ENCODE measurements at regions not wholly inside any gene's neighbourhood (a gene's known extent, or its start where the extent isn't known, plus 50 kb on each side); places are given as distances from the start of the nearest gene placed in this dataset.
"Not testable (repeated sequence)": the region's sequence is repeated elsewhere in the genome, so short reads cannot be mapped to it uniquely, and the experiment has no call there.

DNA sequence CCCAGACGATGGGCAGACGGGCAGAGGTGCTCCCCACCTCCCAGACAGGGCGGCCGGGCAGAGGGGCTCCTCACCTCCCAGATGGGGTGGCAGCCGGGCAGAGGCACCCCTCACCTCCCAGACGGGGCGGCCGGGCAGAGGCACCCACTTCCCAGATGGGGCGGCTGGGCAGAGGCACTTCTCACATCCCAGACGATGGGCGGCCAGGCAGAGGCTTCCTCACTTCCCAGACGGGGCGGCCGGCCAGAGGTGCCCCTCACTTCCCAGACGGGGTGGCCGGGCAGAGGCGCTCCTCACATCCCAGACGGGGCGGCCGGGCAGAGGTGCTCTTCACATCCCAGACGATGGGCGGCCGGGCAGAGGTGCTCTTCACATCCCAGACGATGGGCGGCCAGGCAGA is 96.6 kb downstream of the ABCC12 start:
- intact Hi-C loops (cut with DNase I): loop anchor here (5.0 to 10.0 kb wide), 3 partner anchors 852 to 1024 kb away; partner anchors contain the start of gene NETO2
- DNase-seq: peak in 2 of 10 donors; percentile 12 to 79

- intact Hi-C loops (cut with DNase I): loop anchor here (5.0 to 10.0 kb wide), 3 partner anchors 850 to 1022 kb away; partner anchors contain the start of gene NETO2
- DNase-seq: no peak
Measured at GRCh38 chr16:48057048-48057447, 98.7 kb downstream of the ABCC12 start.

GRCh38 chr16:48054881-48055601 is 100.8 kb downstream of the ABCC12 start:
- intact Hi-C loops (cut with DNase I): loop anchor here (5.0 to 10.0 kb wide), 3 partner anchors 848 to 1020 kb away; partner anchors contain the start of gene NETO2
- DNase-seq: peak; percentile 45 to 94 (median 72)

- intact Hi-C loops (cut with DNase I): loop anchor here (10.0 kb wide), 1 partner anchor 1019 kb away; no protein-coding TSS in a partner anchor
- no peak for DNase-seq
Measured at GRCh38 chr16:48053418-48053745, 102.4 kb downstream of the ABCC12 start.

GRCh38 chr16:48052731-48053417 is 102.9 kb downstream of the ABCC12 start:
- no peak for DNase-seq
- intact Hi-C loops (cut with DNase I): loop anchor here (10.0 kb wide), 1 partner anchor 1018 kb away; no protein-coding TSS in a partner anchor

DNA sequence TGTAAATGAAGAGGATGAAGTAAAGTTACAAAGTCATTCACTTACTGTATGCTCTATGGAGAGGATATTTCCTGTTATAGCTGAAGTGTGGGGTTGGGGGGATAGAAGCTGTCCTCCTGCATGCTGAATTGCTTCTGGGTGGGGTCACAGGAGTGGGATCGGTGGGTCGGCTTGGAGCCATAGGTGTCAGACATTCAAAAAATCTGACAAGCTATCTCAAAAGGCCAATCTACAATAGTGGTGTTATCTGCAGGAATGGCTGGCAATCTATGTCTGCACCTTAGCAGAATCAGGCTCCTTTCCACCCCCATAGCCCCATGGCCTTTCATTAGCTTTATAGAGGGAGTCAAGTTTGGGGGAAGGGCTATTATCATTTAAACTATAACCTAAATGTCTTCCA is 104.9 kb downstream of the ABCC12 start:
- intact Hi-C loops (cut with DNase I): loop anchor here (10.0 kb wide), 1 partner anchor 1016 kb away; no protein-coding TSS in a partner anchor
- DNase-seq: no peak

- no peak for DNase-seq
- intact Hi-C loops (cut with DNase I): loop anchor here (10.0 kb wide), 1 partner anchor 1015 kb away; no protein-coding TSS in a partner anchor
Measured at GRCh38 chr16:48049847-48050246, 105.9 kb downstream of the ABCC12 start.

GRCh38 chr16:48047720-48048119 is 108.1 kb downstream of the ABCC12 start:
- intact Hi-C loops (cut with DNase I): no loop called here
- DNase-seq: no peak

DNA sequence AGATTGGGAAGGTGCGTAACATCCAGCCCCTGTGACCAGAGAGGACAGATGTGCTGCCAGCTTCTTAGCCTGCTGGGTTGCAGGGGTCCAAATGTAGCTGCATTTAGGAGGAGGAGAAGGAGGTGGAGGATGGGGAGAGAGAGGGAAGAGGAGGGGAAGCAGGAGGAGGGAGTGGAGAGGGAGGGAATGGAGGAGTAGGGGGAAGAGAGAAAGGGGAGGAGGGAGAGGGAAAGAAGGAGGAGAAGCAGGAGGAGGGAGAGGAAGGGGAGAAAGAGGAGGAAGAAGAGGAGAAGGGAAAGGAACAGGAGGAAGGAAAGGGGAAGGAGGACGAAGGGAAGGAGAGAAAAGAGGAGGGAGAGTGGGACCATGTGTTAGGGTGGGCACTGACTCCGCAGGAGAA is 108.6 kb downstream of the ABCC12 start:
- intact Hi-C loops (cut with DNase I): no loop called here
- DNase-seq: no peak

DNA sequence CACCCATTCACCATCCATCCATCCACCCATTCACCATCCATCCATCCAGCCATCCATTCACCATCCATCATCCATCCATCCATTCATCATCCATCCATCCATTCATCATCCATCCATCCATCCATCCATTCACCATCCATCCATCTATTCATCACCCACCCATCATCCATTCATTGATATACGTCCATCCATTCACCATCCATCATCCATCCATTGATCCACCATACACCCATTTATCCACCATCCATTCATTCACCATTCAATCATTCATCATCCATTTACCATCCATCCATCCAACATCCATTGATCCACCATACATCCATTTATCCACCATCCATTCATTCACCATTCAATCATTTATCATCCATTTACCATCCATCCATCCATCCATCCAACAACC is 111.7 kb downstream of the ABCC12 start:
- no peak for DNase-seq
- intact Hi-C loops (cut with DNase I): no loop called here

- no peak for DNase-seq
- intact Hi-C loops (cut with DNase I): no loop called here
Measured at GRCh38 chr16:48041981-48042421, 113.8 kb downstream of the ABCC12 start.

DNA sequence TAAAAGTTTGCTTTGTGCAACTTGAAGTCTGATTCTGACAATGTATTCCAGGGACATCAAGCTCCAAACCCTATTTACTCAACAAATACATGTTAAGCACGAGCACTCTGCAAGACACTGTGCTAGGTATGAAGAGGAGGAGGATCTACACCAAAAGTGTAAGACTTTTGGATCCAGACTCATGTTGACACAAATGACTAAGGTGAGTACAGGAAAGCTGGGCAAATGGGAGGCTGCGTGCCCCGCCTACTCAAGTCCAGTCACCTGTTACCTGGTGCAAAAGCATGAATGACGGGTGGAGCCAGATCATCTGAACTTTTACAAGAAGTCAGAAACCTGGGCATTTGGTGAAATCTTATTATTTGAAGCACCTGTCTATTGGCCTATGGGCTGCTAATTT is 120.7 kb downstream of the ABCC12 start:
- DNase-seq: no peak
- intact Hi-C loops (cut with DNase I): no loop called here

DNA sequence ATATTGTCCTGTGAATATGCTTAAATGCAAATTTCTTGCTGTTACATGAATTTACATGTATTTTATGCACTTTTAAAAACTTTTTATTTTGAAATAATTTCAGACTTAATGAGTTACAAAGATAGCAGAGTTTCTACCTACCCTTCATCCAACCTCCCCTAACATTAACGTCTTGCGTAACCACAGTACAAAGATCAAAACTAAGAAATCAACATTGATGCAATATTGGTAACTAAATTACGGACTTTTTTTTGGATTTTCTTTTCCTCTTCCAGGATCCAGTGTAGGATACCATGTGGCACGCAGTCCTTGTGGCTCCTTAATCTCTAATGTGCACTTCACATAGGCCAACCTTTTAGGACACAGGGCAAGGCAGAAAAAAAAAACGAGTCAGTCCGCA is 124.9 kb downstream of the ABCC12 start:
- intact Hi-C loops (cut with DNase I): no loop called here

DNA sequence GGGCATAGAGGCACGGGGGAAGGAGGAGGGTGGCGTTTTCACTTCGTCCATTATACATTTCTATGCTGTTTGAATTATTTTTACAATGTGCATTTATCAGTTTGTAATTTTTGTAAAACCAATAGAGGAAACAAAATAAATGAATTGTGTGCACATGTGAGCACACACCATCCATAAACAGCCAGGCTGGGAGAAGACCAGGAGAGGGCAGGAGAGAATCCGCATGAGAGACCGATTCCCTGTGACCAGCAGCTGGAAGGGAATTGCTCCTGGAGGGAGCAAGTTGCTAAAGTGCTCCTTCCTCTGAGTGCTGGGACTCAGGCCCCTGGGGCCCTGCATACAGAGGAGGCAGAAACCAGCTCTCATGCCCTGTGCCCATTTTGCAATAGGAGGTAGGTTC is 126.0 kb downstream of the ABCC12 start:
- intact Hi-C loops (cut with DNase I): no loop called here
- DNase-seq: no peak

More for the DNA sequence above, 124.9 kb downstream of the ABCC12 start:
- no peak for DNase-seq

DNA sequence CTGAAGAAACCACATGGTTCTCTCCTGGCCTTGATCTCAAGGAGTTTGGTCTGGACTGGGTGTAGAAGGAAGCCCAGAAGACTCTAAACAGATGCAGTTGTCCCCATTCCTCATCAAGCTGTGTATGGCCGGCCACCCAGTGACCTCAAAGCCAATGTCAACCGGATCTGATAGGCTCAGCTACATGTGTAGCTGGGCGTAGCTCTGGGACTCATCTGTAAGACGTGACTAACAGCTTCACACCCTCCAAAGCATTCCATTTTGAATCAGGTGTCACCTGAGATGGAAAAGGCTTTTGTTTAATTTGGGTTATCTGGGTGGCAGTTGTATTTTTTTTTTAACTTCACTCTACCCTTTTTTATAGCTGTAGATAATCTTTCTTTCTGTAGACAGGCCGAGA is 130.4 kb downstream of the ABCC12 start:
- no peak for DNase-seq
- intact Hi-C loops (cut with DNase I): no loop called here

- intact Hi-C loops (cut with DNase I): no loop called here
- DNase-seq: no peak
Measured at GRCh38 chr16:48024042-48024441, 131.8 kb downstream of the ABCC12 start.

DNA sequence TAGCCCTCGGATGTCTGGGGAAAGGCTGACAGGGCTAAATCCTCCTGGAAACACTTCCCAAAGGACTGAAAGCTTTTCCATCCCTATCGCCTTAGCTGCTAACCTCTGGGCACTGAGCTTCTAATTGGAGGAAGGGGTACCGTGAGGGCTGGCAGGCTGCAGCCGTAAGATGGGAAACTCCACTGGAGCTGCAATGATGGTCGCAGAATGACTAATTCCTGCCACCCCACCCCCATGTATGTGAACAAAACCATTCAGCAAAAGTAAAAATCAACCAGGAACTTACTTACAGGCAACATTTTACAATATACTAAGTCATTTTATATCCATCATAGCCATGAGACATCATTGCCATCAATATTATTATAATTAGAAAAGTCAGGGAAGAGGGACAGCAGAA is 133.3 kb downstream of the ABCC12 start:
- DNase-seq: no peak
- intact Hi-C loops (cut with DNase I): no loop called here

DNA sequence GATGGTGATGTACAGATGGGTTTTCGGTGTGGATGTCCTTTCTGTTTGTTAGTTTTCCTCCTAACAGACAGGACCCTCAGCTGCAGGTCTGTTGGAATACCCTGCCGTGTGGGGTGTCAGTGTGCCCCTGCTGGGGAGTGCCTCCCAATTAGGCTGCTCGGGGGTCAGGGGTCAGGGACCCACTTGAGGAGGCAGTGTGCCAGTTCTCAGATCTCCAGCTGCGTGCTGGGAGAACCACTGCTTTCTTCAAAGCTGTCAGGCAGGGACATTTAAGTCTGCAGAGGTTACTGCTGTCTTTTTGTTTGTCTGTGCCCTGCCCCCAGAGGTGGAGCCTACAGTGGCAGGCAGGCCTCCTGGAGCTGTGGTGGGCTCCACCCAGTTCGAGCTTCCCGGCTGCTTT is 135.2 kb downstream of the ABCC12 start:
- intact Hi-C loops (cut with DNase I); DNase-seq: not testable (repeated sequence)

DNA sequence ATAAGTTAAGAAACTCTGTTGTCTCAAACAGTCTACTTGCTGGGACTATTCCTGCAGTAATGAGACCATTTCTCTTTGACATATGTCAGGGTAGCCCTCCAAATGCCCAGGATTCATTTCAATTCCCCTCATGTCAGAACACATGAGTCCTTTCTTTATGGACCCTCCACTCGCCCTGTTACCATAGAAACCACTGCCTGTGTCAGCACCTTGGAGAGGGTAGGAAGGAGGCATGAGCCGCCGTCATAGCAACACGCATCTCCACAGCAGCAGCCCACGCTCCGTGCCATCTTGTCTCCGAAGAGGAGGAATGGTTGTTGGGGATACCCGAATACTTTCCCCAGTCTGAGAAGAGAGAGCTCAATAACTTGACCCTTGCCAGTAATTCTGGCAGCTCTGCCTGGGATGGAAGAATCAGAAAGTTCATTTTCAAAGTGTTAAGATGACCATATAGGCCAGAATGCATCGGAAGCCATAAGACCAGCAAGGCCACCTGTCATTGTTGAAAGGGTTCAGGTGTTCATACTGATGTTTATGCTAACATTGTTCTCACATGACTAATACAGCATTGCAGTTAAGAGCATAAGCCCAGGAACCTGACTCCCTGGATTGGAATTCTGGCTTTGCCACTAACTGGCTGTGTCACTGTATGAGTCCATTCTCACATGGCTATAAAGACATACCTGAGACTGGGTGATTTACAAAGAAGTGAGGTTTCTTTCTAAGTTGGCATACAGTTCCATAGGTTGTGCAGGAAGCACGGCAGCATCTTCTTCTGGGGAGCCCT is 141.3 kb downstream of the ABCC12 start:
- DNase-seq: peak in 2 of 10 donors; percentile 19 to 76
- intact Hi-C loops (cut with DNase I): no loop called here

GRCh38 chr16:48013491-48013901 is 142.3 kb downstream of the ABCC12 start:
- intact Hi-C loops (cut with DNase I): no loop called here
- no peak for DNase-seq
